ENCODE measurements at regions not wholly inside any gene's neighbourhood (a gene's known extent, or its start where the extent isn't known, plus 50 kb on each side); places are given as distances from the start of the nearest gene placed in this dataset.

- TF ChIP-seq TARDBP (IDR thresholded peaks at IDR 0.05) = no peak
- no peak for TF ChIP-seq ARNT (IDR thresholded peaks at IDR 0.05)
- TF ChIP-seq BHLHE40 (IDR thresholded peaks at IDR 0.05; ENCODE audit: borderline replicate concordance) = no peak
- no peak for TF ChIP-seq SP1 (IDR thresholded peaks at IDR 0.05)
- TF ChIP-seq HDGF (IDR thresholded peaks at IDR 0.05; ENCODE audit: borderline replicate concordance) = no peak
These were observed 428.7 kb downstream of the AEBP2 start for GRCh38 chr12:19867970-19868369.

Data from HEK293T (cell line).